ENCODE measurements at regions not wholly inside any gene's neighbourhood (a gene's known extent, or its start where the extent isn't known, plus 50 kb on each side); places are given as distances from the start of the nearest gene placed in this dataset.
"Not testable (repeated sequence)": the region's sequence is repeated elsewhere in the genome, so short reads cannot be mapped to it uniquely, and the experiment has no call there.

GRCh38 chr12:124070394-124071074, 97.5 kb downstream of the ZNF664 start:
- DNase-seq: not testable (repeated sequence)

- DNase-seq: no peak
Observed at GRCh38 chr12:124071075-124071443, 98.0 kb downstream of the ZNF664 start.

- no peak for DNase-seq
Observed at GRCh38 chr12:124073356-124074035, 100.5 kb downstream of the ZNF664 start.

- no peak for DNase-seq
Observed at GRCh38 chr12:124075841-124076240, 102.8 kb downstream of the ZNF664 start.

GRCh38 chr12:124077701-124078100, 104.7 kb downstream of the ZNF664 start:
- DNase-seq: no peak

- DNase-seq: no peak
Observed at GRCh38 chr12:124078800-124079199, 105.8 kb downstream of the ZNF664 start.

- DNase-seq: no peak
Observed at GRCh38 chr12:124080649-124081048, 107.6 kb downstream of the ZNF664 start.

- no peak for DNase-seq
Observed at GRCh38 chr12:124082012-124082411, 109.0 kb downstream of the ZNF664 start.

GRCh38 chr12:124082687-124083086, 109.7 kb downstream of the ZNF664 start:
- DNase-seq: peak; percentile 83 to 90

GRCh38 chr12:124083708-124084107, 110.7 kb downstream of the ZNF664 start:
- DNase-seq: peak in 1 of 2 experiments; percentile 49

- no peak for DNase-seq
Observed at GRCh38 chr12:124085419-124086296, 112.6 kb downstream of the ZNF664 start.

- DNase-seq: no peak
Observed at GRCh38 chr12:124086299-124086898, 113.4 kb downstream of the ZNF664 start.

- DNase-seq: no peak
Observed at GRCh38 chr12:124087266-124088051, 114.4 kb downstream of the ZNF664 start.

GRCh38 chr12:124088217-124088907, 115.3 kb downstream of the ZNF664 start:
- no peak for DNase-seq

GRCh38 chr12:124089181-124089914, 116.3 kb downstream of the ZNF664 start:
- not testable (repeated sequence) for DNase-seq

GRCh38 chr12:124091835-124092234, 118.8 kb downstream of the ZNF664 start:
- no peak for DNase-seq

GRCh38 chr12:124092532-124092931, 119.5 kb downstream of the ZNF664 start:
- DNase-seq: not testable (repeated sequence)

GRCh38 chr12:124093297-124093696, 120.3 kb downstream of the ZNF664 start:
- DNase-seq: no peak

- DNase-seq: no peak
Observed at GRCh38 chr12:124094188-124094587, 121.2 kb downstream of the ZNF664 start.

GRCh38 chr12:124094733-124095132, 121.7 kb downstream of the ZNF664 start:
- DNase-seq: peak in 1 of 2 experiments; percentile 41

- DNase-seq: peak; percentile 26 to 69
Observed at GRCh38 chr12:124096109-124096508, 123.1 kb downstream of the ZNF664 start.

Measured in NCI-H524 (cell line).